ENCODE measurements at regions not wholly inside any gene's neighbourhood (a gene's known extent, or its start where the extent isn't known, plus 50 kb on each side); places are given as distances from the start of the nearest gene placed in this dataset.
A peak's percentile ranks its signal among the peaks of the same experiment; 100 is the strongest.

- Histone ChIP-seq H3K4me3 (no peak overlapping the region), H3K27ac (no peak overlapping the region), H3K36me3 (no peaks in the 10 kb centered on the region), H3K27me3 (no peaks in the 10 kb centered on the region), H3K9me3 (no peaks in the 10 kb centered on the region), H3K4me1 (peaks cover 0 to 18% of the 10 kb centered on the region in 2 donors)
- TF ChIP-seq, protein P1, sequence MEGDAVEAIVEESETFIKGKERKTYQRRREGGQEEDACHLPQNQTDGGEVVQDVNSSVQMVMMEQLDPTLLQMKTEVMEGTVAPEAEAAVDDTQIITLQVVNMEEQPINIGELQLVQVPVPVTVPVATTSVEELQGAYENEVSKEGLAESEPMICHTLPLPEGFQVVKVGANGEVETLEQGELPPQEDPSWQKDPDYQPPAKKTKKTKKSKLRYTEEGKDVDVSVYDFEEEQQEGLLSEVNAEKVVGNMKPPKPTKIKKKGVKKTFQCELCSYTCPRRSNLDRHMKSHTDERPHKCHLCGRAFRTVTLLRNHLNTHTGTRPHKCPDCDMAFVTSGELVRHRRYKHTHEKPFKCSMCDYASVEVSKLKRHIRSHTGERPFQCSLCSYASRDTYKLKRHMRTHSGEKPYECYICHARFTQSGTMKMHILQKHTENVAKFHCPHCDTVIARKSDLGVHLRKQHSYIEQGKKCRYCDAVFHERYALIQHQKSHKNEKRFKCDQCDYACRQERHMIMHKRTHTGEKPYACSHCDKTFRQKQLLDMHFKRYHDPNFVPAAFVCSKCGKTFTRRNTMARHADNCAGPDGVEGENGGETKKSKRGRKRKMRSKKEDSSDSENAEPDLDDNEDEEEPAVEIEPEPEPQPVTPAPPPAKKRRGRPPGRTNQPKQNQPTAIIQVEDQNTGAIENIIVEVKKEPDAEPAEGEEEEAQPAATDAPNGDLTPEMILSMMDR (IDR thresholded peaks at IDR 0.05), result no peak
- DNase-seq (ENCODE audit: low spot score), result no peak
These were observed 52.5 kb upstream of the APCDD1 start for GRCh38 chr18:10401930-10402329.

- Histone ChIP-seq H3K27ac (no peak overlapping the region), H3K27me3 (no peaks in the 10 kb centered on the region), H3K4me1 (peaks cover 0 to 18% of the 10 kb centered on the region in 2 donors), H3K4me3 (no peak overlapping the region), H3K9me3 (no peaks in the 10 kb centered on the region), H3K36me3 (no peaks in the 10 kb centered on the region)
- DNase-seq (ENCODE audit: low spot score), result no peak
- TF ChIP-seq, protein P1 (IDR thresholded peaks at IDR 0.05), result no peak
These were observed 51.4 kb upstream of the APCDD1 start for GRCh38 chr18:10402871-10403559.

GRCh38 chr18:10403708-10404107 lies 50.7 kb upstream of the APCDD1 start:
- no peak overlapping the region for H3K4me3 ChIP-seq
- H3K36me3 ChIP-seq, result no peaks in the 10 kb centered on the region
- H3K27ac ChIP-seq, result peak overlapping the region; percentile 26 to 57
- TF ChIP-seq, protein P1 (IDR thresholded peaks at IDR 0.05), result no peak
- no peaks in the 10 kb centered on the region for H3K9me3 ChIP-seq
- peaks cover 0 to 18% of the 10 kb centered on the region in 2 donors for H3K4me1 ChIP-seq
- H3K27me3 ChIP-seq, result no peaks in the 10 kb centered on the region
- no peak for DNase-seq (ENCODE audit: low spot score)

DNA sequence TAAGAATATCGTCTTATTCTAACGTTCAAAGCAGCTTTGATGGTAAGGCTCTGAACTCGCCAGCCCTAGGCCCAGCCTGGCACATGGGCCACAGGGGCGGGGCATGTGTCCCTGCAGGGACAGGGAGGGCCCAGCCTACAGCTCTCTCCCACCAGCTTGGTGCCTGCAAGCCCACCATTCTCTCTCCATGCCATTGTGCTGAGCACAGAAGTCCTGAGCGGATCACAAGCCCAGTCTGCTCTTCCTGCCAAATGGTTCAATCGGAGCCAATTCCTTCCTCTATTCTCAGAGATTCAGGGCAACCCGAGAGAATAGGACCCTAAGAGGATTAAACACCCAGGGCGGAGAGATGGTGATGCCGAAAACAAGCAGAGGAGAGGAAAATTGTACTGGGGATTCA lies 50.3 kb upstream of the APCDD1 start:
- Histone ChIP-seq H3K4me1 (peaks cover 0 to 18% of the 10 kb centered on the region in 2 donors), H3K4me3 (no peak overlapping the region), H3K27ac (peak overlapping the region; percentile 26 to 57), H3K36me3 (no peaks in the 10 kb centered on the region), H3K9me3 (no peaks in the 10 kb centered on the region), H3K27me3 (no peaks in the 10 kb centered on the region)
- no peak for DNase-seq (ENCODE audit: low spot score)
- TF ChIP-seq, protein P1 (IDR thresholded peaks at IDR 0.05), result no peak
